Kidney (tissue), 13 donors: ENCODE measurements at regions not wholly inside any gene's neighbourhood (a gene's known extent, or its start where the extent isn't known, plus 50 kb on each side); places are given as distances from the start of the nearest gene placed in this dataset.

Source experiments
- DNase-seq, 5 donors: peaks; one replicate each; pipeline ENCODE4 v3.0.0-alpha.2; 2013 to 2020
- FAIRE-seq: peaks from 2 replicates; lab custom pipeline; 2012; peaks lifted over from hg19 to GRCh38; lab: Jason Lieb, UNC
- H3K27ac ChIP-seq, 2 donors: one replicate each; pipeline ENCODE4 v1.7.0; 2013; ENCODE audit warnings: low read depth in 2 of 2, low read length in 2 of 2, inconsistent platforms in 1 of 2
- H3K27me3 ChIP-seq: one replicate; pipeline ENCODE4 v1.7.1; 2013; ENCODE audit warnings: low read length, inconsistent platforms; ENCODE audit not compliant: control insufficient read depth, insufficient read depth
- H3K36me3 ChIP-seq, 3 donors: one replicate each; pipeline versions ENCODE4 v1.7.0 to v1.7.1; 2013; ENCODE audit warnings: low read length in 3 of 3, control low read depth in 1 of 3, inconsistent platforms in 1 of 3; ENCODE audit not compliant: insufficient read depth in 3 of 3, control insufficient read depth in 2 of 3
- H3K4me1 ChIP-seq, 3 donors: one replicate each; pipeline versions ENCODE4 v1.7.0 to v1.7.1; 2013; ENCODE audit warnings: low read length in 3 of 3, inconsistent platforms in 1 of 3, low read depth in 1 of 3; ENCODE audit not compliant: control insufficient read depth in 2 of 3, insufficient read depth in 2 of 3
- H3K4me3 ChIP-seq, 3 donors: one replicate each; pipeline versions ENCODE4 v1.7.0 to v1.8.1; 2013; ENCODE audit warnings: low read length in 3 of 3, control low read depth in 1 of 3, inconsistent platforms in 1 of 3
- H3K9ac ChIP-seq, 3 donors: one replicate each; pipeline versions ENCODE4 v1.7.0 to v1.7.1; 2013; ENCODE audit warnings: low read length in 3 of 3, control low read depth in 1 of 3, inconsistent platforms in 1 of 3
- H3K9me3 ChIP-seq, 3 donors: one replicate each; pipeline versions ENCODE4 v1.7.0 to v1.7.1; 2013; ENCODE audit warnings: low read length in 3 of 3, control low read depth in 1 of 3, inconsistent platforms in 1 of 3; ENCODE audit not compliant: control insufficient read depth in 2 of 3, insufficient read depth in 1 of 3
- intact Hi-C: fragments of 100-400 bp; cut with DNase I; formaldehyde crosslinking; loops from one replicate; pipeline ENCODE4 v1.11.1; 2022
- TF ChIP-seq, protein P1 (sequence below): IDR thresholded peaks from 3 replicates; pipeline ENCODE4 v1.5.1; 2012; ENCODE audit warnings: mild to moderate bottlenecking, moderate library complexity, borderline replicate concordance; ENCODE audit not compliant: insufficient read depth; ENCODE audit errors: extremely low read depth
- donor health status: control.
- donor health status: control.
- donor health status: control.
- donor health status: control.
- donor health status: control.
- donor health status: DM: yes; HTN: yes; CAD: no.
- donor health status: Normal renal cell carcinoma (clear cell type).

GRCh38 chrX:88526385-88526784 lies 220.6 kb upstream of the CPXCR1 start:
- Histone ChIP-seq H3K36me3 (no peaks in the 10 kb centered on the region), H3K4me3 (no peak overlapping the region), H3K9ac (no peak overlapping the region), H3K4me1 (no peaks in the 10 kb centered on the region), H3K27ac (no peak overlapping the region), H3K9me3 (no peaks in the 10 kb centered on the region), H3K27me3 (no peaks in the 10 kb centered on the region)
- TF ChIP-seq, protein P1, sequence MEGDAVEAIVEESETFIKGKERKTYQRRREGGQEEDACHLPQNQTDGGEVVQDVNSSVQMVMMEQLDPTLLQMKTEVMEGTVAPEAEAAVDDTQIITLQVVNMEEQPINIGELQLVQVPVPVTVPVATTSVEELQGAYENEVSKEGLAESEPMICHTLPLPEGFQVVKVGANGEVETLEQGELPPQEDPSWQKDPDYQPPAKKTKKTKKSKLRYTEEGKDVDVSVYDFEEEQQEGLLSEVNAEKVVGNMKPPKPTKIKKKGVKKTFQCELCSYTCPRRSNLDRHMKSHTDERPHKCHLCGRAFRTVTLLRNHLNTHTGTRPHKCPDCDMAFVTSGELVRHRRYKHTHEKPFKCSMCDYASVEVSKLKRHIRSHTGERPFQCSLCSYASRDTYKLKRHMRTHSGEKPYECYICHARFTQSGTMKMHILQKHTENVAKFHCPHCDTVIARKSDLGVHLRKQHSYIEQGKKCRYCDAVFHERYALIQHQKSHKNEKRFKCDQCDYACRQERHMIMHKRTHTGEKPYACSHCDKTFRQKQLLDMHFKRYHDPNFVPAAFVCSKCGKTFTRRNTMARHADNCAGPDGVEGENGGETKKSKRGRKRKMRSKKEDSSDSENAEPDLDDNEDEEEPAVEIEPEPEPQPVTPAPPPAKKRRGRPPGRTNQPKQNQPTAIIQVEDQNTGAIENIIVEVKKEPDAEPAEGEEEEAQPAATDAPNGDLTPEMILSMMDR = no peak
- FAIRE-seq (peak; percentile 96), DNase-seq (no peak)
- intact Hi-C loops = no loop called here

DNA sequence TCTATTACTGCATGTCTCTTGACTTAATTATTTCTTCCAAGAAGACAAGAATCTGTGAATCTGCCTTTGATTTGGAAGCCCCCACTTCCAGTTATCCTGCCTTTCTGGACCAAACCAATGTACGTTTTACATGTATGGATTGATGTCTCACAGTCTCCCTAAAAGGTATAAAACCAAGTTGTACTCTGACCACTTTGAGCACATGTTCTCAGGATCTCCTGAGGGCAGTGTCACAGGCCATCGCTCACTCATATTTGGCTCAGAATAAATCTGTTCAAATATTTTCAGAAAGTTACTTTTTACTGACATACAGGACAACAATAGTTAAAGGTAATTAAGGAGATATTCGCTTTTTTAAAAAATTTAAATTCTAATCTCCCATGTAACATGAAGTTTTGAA lies 188.6 kb upstream of the CPXCR1 start:
- no peak overlapping the region for H3K4me3 ChIP-seq
- H3K27ac ChIP-seq = no peak overlapping the region
- H3K27me3 ChIP-seq = peaks cover 2% of the 10 kb centered on the region
- no peaks in the 10 kb centered on the region for H3K9me3 ChIP-seq
- FAIRE-seq = no peak
- no peaks in the 10 kb centered on the region for H3K4me1 ChIP-seq
- intact Hi-C loops = no loop called here
- TF ChIP-seq, protein P1 = no peak
- no peaks in the 10 kb centered on the region for H3K36me3 ChIP-seq
- DNase-seq = no peak
- no peak overlapping the region for H3K9ac ChIP-seq

- Histone ChIP-seq H3K4me1 (no peaks in the 10 kb centered on the region), H3K9ac (no peak overlapping the region), H3K27ac (no peak overlapping the region), H3K4me3 (no peak overlapping the region), H3K27me3 (peaks cover 2% of the 10 kb centered on the region), H3K36me3 (no peaks in the 10 kb centered on the region), H3K9me3 (no peaks in the 10 kb centered on the region)
- TF ChIP-seq, protein P1 = no peak
- intact Hi-C loops = no loop called here
- FAIRE-seq = no peak
- DNase-seq = peak in 2 of 5 donors; percentile 4 to 7
Observed at GRCh38 chrX:88560673-88561330, 186.2 kb upstream of the CPXCR1 start.

- Histone ChIP-seq H3K36me3 (no peaks in the 10 kb centered on the region), H3K4me1 (no peaks in the 10 kb centered on the region), H3K27me3 (no peaks in the 10 kb centered on the region), H3K9ac (no peak overlapping the region), H3K27ac (no peak overlapping the region), H3K4me3 (no peak overlapping the region), H3K9me3 (no peaks in the 10 kb centered on the region)
- intact Hi-C loops = no loop called here
- TF ChIP-seq, protein P1 = no peak
- DNase-seq (no peak), FAIRE-seq (no peak)
Observed at GRCh38 chrX:88584283-88584682, 162.7 kb upstream of the CPXCR1 start.
